K562 (cell line): ENCODE measurements at regions not wholly inside any gene's neighbourhood (a gene's known extent, or its start where the extent isn't known, plus 50 kb on each side); places are given as distances from the start of the nearest gene placed in this dataset.
A peak's percentile ranks its signal among the peaks of the same experiment; 100 is the strongest.
"Not testable (repeated sequence)": the region's sequence is repeated elsewhere in the genome, so short reads cannot be mapped to it uniquely, and the experiment has no call there.

ENCODE experiments used
- ATAC-seq: fragments of 200-7000 bp; cut with Tn5 transposase; 3 replicates; pipeline ENCODE4 v1.9.1; 2020; ENCODE audit warnings: moderate library complexity
- BruUV-seq: library from RNA; stranded (reverse); fragments of 400-500 nt; replicated peaks from 2 replicates; lab custom pipeline; 2021; lab: Mats Ljungman, UMichigan
- CTCF ChIA-PET: fragments of 300-600 bp; formaldehyde crosslinking; extraction: SDS; loops from one replicate; lab custom pipeline; 2021; ENCODE audit warnings: low intra/inter-chr PET ratio; lab: Yijun Ruan, JAX
- POLR2A ChIA-PET: fragments of 300-600, 350-650 bp; sonication (Branson Sonifier 250); formaldehyde crosslinking; extraction: SDS; loops from one replicate; lab custom pipeline; 2021; ENCODE audit warnings: antibody characterized with exemption, inconsistent platforms; lab: Yijun Ruan, JAX
- DNase-seq, 4 experiments: peaks; one replicate each; pipeline versions ENCODE4 v3.0.0 to v3.0.0-alpha.2; 2011 to 2018; ENCODE audit warnings: low spot score in 3 of 4, mixed read lengths in 3 of 4; ENCODE audit errors: extremely low read depth in 1 of 4
- FAIRE-seq: peaks from 2 replicates; lab custom pipeline; 2011; peaks lifted over from hg19 to GRCh38; lab: Jason Lieb, UNC
- H2AFZ ChIP-seq: 2 replicates; pipeline ENCODE4 v1.6.0; 2011; ENCODE audit warnings: low read depth, low read length, control low read depth, inconsistent platforms
- H3K27ac ChIP-seq: fragments of 200-600 bp; 3 replicates; pipeline ENCODE4 v1.8.0; 2011; ENCODE audit warnings: low read depth, mild to moderate bottlenecking, control low read depth, inconsistent platforms, low read length, moderate library complexity, mixed read lengths; ENCODE audit errors: extremely low read depth
- H3K27me3 ChIP-seq, 2 experiments: fragments of 300-600 bp in 1 of 2; 2 replicates in 1 of 2; 3 replicates in 1 of 2; pipeline versions ENCODE4 v1.6.0 to v1.8.0; 2011; ENCODE audit warnings: inconsistent platforms in 2 of 2, low read length in 2 of 2, mild to moderate bottlenecking in 1 of 2, mixed read lengths in 1 of 2, moderate library complexity in 1 of 2; ENCODE audit not compliant: control insufficient read depth in 2 of 2, insufficient read depth in 2 of 2
- H3K36me3 ChIP-seq: fragments of 300-600 bp; 3 replicates; pipeline ENCODE4 v1.8.0; 2011; ENCODE audit warnings: mild to moderate bottlenecking, low read length, inconsistent platforms; ENCODE audit not compliant: control insufficient read depth, insufficient read depth
- H3K4me1 ChIP-seq, 2 experiments: fragments of 200-600 bp in 1 of 2; replicated peaks in 1 of 2; 2 replicates in 1 of 2; 3 replicates in 1 of 2; pipeline versions ENCODE4 v1.5.1 to v1.8.0; 2011; ENCODE audit warnings: inconsistent platforms in 2 of 2, low read length in 2 of 2, mild to moderate bottlenecking in 1 of 2, mixed read lengths in 1 of 2, moderate library complexity in 1 of 2; ENCODE audit not compliant: control insufficient read depth in 2 of 2, insufficient read depth in 2 of 2
- H3K4me2 ChIP-seq: 2 replicates; pipeline ENCODE4 v1.6.1; 2011; ENCODE audit warnings: low read length, control low read depth, inconsistent platforms, mixed read lengths; ENCODE audit not compliant: insufficient read depth
- H3K4me3 ChIP-seq: fragments of 200-600 bp; sonication (generic), shearing (Covaris generic); 2 replicates; pipeline ENCODE4 v1.5.1; 2016; ENCODE audit warnings: control low read depth, inconsistent platforms
- H3K79me2 ChIP-seq: fragments of 200-600 bp; 3 replicates; pipeline ENCODE4 v1.8.0; 2011; ENCODE audit warnings: low read length, inconsistent platforms; ENCODE audit not compliant: control insufficient read depth, insufficient read depth
- H3K9ac ChIP-seq, 2 experiments: 2 replicates each; pipeline versions ENCODE4 v1.6.0 to v1.6.1; 2011; ENCODE audit warnings: low read depth in 2 of 2, low read length in 2 of 2, control low read depth in 1 of 2, inconsistent platforms in 1 of 2, mild to moderate bottlenecking in 1 of 2, mixed read lengths in 1 of 2; ENCODE audit not compliant: insufficient read depth in 1 of 2
- H3K9me1 ChIP-seq: one replicate; pipeline ENCODE4 v1.6.0; 2011; ENCODE audit warnings: inconsistent platforms, mild to moderate bottlenecking, low read length, moderate library complexity; ENCODE audit not compliant: control insufficient read depth, insufficient read depth
- H3K9me3 ChIP-seq: replicated peaks from 2 replicates; pipeline ENCODE4 v1.5.1; 2011; ENCODE audit warnings: low read depth, low read length, inconsistent platforms; ENCODE audit not compliant: control insufficient read depth, insufficient read depth
- H4K20me1 ChIP-seq: replicated peaks from 2 replicates; pipeline ENCODE4 v1.6.1; 2011; ENCODE audit warnings: low read length, inconsistent platforms, mixed read lengths; ENCODE audit not compliant: control insufficient read depth, insufficient read depth
- KDM1A ChIP-seq, 2 experiments: fragments of 450-650 bp; IDR thresholded peaks; 2 replicates each; pipeline ENCODE4 v1.6.1; 2016; ENCODE audit warnings: mild to moderate bottlenecking in 2 of 2
- ZBTB11 ChIP-seq, 3 experiments: fragments of 200-800 bp in 1 of 3; fragments of 250-450 bp in 1 of 3; fragments of 450-650 bp in 1 of 3; sonication (Bioruptor Pico) in 1 of 3; sonication (Bioruptor generic) in 1 of 3; formaldehyde crosslinking in 1 of 3; IDR thresholded peaks; 2 replicates each; pipeline versions ENCODE4 v1.6.1 to v1.8.0; 2016 to 2022; ENCODE audit warnings: mild to moderate bottlenecking in 2 of 3, missing genetic modification characterization in 2 of 3, missing compliant biosample characterization in 1 of 3, moderate library complexity in 1 of 3
- WGBS: fragments of 100-300 bp; shearing (Covaris generic); methylation state at CpG from one replicate; pipeline ENCODE4 v1.1.6; 2016; ENCODE audit warnings: low coverage, mixed read lengths; ENCODE audit not compliant: insufficient coverage; ENCODE audit errors: missing lambda C conversion rate; 5-methylcytosine and 5-hydroxymethylcytosine counted together
- in situ Hi-C: fragments of 300-500 bp; cut with MboI; formaldehyde crosslinking; loops from 4 replicates; pipeline ENCODE4 v1.15.0; 2018; ENCODE audit warnings: inconsistent platforms, mixed read lengths
- intact Hi-C: fragments of 100-400 bp; cut with micrococcal nuclease; formaldehyde crosslinking; loops from 2 replicates; pipeline ENCODE4 v1.14.2; 2022

DNA sequence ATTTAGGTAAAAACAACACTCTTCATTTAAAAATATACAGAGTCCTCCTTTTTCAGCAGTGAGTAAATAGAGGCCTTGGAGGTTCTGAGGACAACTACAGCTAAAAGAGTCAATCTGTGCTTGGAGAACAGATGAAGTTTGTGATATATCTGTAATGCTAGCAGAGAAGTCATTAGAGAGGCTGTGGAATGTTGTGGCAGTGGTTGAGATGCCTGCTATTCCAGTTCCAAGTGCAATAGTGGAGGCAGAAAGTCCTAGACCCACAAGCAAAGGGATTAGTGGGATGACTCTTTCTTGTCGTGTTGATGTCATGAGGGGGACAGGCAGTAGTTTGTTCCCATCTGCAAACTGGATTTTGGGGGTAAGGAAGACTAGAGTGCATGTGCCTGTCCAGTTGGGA is 62.1 kb upstream of the EZR start:
- H3K4me2 ChIP-seq = peak overlapping the region; percentile 75
- in situ Hi-C loops, FAIRE-seq: not testable (repeated sequence)
- peak overlapping the region; percentile 63 for H2AFZ ChIP-seq
- 0 out of 4 replicates have a peak, but pooled peaks of 1 of the 2 experiments have one; percentile 9 for TF ChIP-seq KDM1A (IDR thresholded peaks at IDR 0.05)
- 0 out of 6 replicates have a peak, but pooled peaks of 1 of the 3 experiments have one; percentile 1 for TF ChIP-seq ZBTB11 (CRISPR knock-in tag; IDR thresholded peaks at IDR 0.05)
- TF ChIP-seq, all 486 proteins: peak for 2; not testable (repeated sequence) for 484
- H3K9ac ChIP-seq, H3K79me2 ChIP-seq, H3K27me3 ChIP-seq, BruUV-seq, H3K27ac ChIP-seq, CTCF ChIA-PET, H3K4me3 ChIP-seq, H3K9me1 ChIP-seq, H3K36me3 ChIP-seq, ATAC-seq, POLR2A ChIA-PET, intact Hi-C loops, H4K20me1 ChIP-seq, H3K9me3 ChIP-seq, DNase-seq: not testable (repeated sequence)
- H3K4me1 ChIP-seq = peaks cover 5 to 22% of the 10 kb centered on the region in 2 experiments; a peak in 4 of 5 replicates
- 0% methylated on average over 1 of the region's 1 CpG for WGBS
